NB4 (cell line): ENCODE measurements at regions not wholly inside any gene's neighbourhood (a gene's known extent, or its start where the extent isn't known, plus 50 kb on each side); places are given as distances from the start of the nearest gene placed in this dataset.

Experiments
- DNase-seq: peaks from one replicate; pipeline ENCODE4 v3.0.0; 2010; ENCODE audit warnings: low read depth
- H3K4me3 ChIP-seq: one replicate; pipeline ENCODE4 v1.5.1; 2011; ENCODE audit warnings: mild to moderate bottlenecking, low read depth, low read length, moderate library complexity
- CTCF ChIP-seq: IDR thresholded peaks from one replicate; pipeline ENCODE4 v1.5.1; 2012; ENCODE audit warnings: low read depth, low read length
- MAX ChIP-seq: IDR thresholded peaks from 2 replicates; pipeline ENCODE4 v1.6.1; 2011; ENCODE audit warnings: low read depth, low read length
- MYC ChIP-seq: IDR thresholded peaks from 2 replicates; pipeline ENCODE4 v1.6.1; 2011; ENCODE audit warnings: low read depth, low read length
- POLR2A ChIP-seq: IDR thresholded peaks from 2 replicates; pipeline ENCODE4 v1.6.1; 2011; ENCODE audit warnings: mild to moderate bottlenecking; ENCODE audit not compliant: insufficient read length; ENCODE audit errors: extremely low read depth

GRCh38 chr7:68529221-68529620 lies 1069.1 kb upstream of the AUTS2 start:
- no peak overlapping the region for H3K4me3 ChIP-seq
- DNase-seq = peak; percentile 7
- no peak for TF ChIP-seq MAX
- no peak for TF ChIP-seq CTCF
- TF ChIP-seq POLR2A = no peak
- no peak for TF ChIP-seq MYC

GRCh38 chr7:68535266-68535665 lies 1063.0 kb upstream of the AUTS2 start:
- no peak for DNase-seq
- H3K4me3 ChIP-seq = no peak overlapping the region
- TF ChIP-seq POLR2A = no peak
- no peak for TF ChIP-seq MYC
- no peak for TF ChIP-seq CTCF
- no peak for TF ChIP-seq MAX

GRCh38 chr7:68537051-68537773 lies 1061.1 kb upstream of the AUTS2 start:
- DNase-seq = no peak
- H3K4me3 ChIP-seq = no peak overlapping the region
- TF ChIP-seq MYC = no peak
- TF ChIP-seq CTCF = no peak
- no peak for TF ChIP-seq MAX
- TF ChIP-seq POLR2A = no peak

GRCh38 chr7:68537774-68538071 lies 1060.6 kb upstream of the AUTS2 start:
- no peak for DNase-seq
- no peak overlapping the region for H3K4me3 ChIP-seq

GRCh38 chr7:68542831-68543230 lies 1055.4 kb upstream of the AUTS2 start:
- no peak for TF ChIP-seq CTCF
- no peak for TF ChIP-seq MAX
- no peak for TF ChIP-seq POLR2A
- no peak for TF ChIP-seq MYC
- no peak for DNase-seq
- H3K4me3 ChIP-seq = no peak overlapping the region

More at GRCh38 chr7:68537774-68538071, 1060.6 kb upstream of the AUTS2 start:
- TF ChIP-seq CTCF = no peak

GRCh38 chr7:68544851-68545250 lies 1053.4 kb upstream of the AUTS2 start:
- no peak for DNase-seq
- TF ChIP-seq MAX = no peak
- no peak for TF ChIP-seq CTCF
- no peak for TF ChIP-seq POLR2A
- no peak for TF ChIP-seq MYC
- H3K4me3 ChIP-seq = no peak overlapping the region
